CD4-positive, alpha-beta memory T cell (primary cell): ENCODE measurements at regions not wholly inside any gene's neighbourhood (a gene's known extent, or its start where the extent isn't known, plus 50 kb on each side); places are given as distances from the start of the nearest gene placed in this dataset.

Source experiments
- CTCF ChIA-PET: fragments of 350-600 bp; sonication (Branson Sonifier 250); formaldehyde crosslinking; loops from one replicate; lab custom pipeline; 2021; ENCODE audit warnings: inconsistent platforms; ENCODE audit not compliant: partially characterized antibody; lab: Charles Lee
- POLR2A ChIA-PET: fragments of 350-600 bp; sonication (Branson Sonifier 250); formaldehyde crosslinking; loops from one replicate; lab custom pipeline; 2021; ENCODE audit not compliant: partially characterized antibody; lab: Charles Lee
- DNase-seq, 5 donors: peaks; one replicate each; pipeline versions ENCODE4 v3.0.0 to v3.0.0-alpha.2; 2020 to 2022; ENCODE audit warnings: mixed read lengths in 1 of 5
- H3K27ac ChIP-seq: one replicate; pipeline ENCODE4 v1.7.0; 2013; ENCODE audit warnings: low read depth, low read length
- H3K27me3 ChIP-seq: 2 replicates; pipeline ENCODE4 v1.7.0; 2013; ENCODE audit warnings: mild to moderate bottlenecking, low read length, moderate library complexity; ENCODE audit not compliant: insufficient read depth
- H3K36me3 ChIP-seq: 2 replicates; pipeline ENCODE4 v1.7.0; 2013; ENCODE audit warnings: mild to moderate bottlenecking, low read length, moderate library complexity; ENCODE audit not compliant: insufficient read depth
- H3K4me1 ChIP-seq: 2 replicates; pipeline ENCODE4 v1.7.0; 2013; ENCODE audit warnings: mild to moderate bottlenecking, low read length, moderate library complexity; ENCODE audit not compliant: insufficient read depth
- H3K4me3 ChIP-seq, 2 donors: one replicate each; pipeline ENCODE4 v1.7.0; 2013; ENCODE audit warnings: low read length in 2 of 2, mild to moderate bottlenecking in 1 of 2
- H3K9me3 ChIP-seq, 2 donors: one replicate each; pipeline ENCODE4 v1.7.0; 2013; ENCODE audit warnings: low read length in 2 of 2, control low read depth in 1 of 2; ENCODE audit not compliant: control insufficient read depth in 1 of 2
- H3K27ac Mint-ChIP-seq, 7 donors: one replicate each; pipeline ENCODE4 v1.8.0; 2020 to 2021; ENCODE audit warnings: mixed read lengths in 7 of 7, mild to moderate bottlenecking in 6 of 7, inconsistent platforms in 3 of 7, moderate library complexity in 3 of 7
- H3K27me3 Mint-ChIP-seq, 2 donors: one replicate each; pipeline ENCODE4 v1.8.0; 2020 to 2021; ENCODE audit warnings: mixed read lengths in 2 of 2
- H3K36me3 Mint-ChIP-seq, 2 donors: one replicate each; pipeline ENCODE4 v1.8.0; 2020 to 2021; ENCODE audit warnings: mixed read lengths in 2 of 2, inconsistent platforms in 1 of 2, mild to moderate bottlenecking in 1 of 2
- H3K4me1 Mint-ChIP-seq, 4 donors: one replicate each; pipeline ENCODE4 v1.8.0; 2020 to 2021; ENCODE audit warnings: mixed read lengths in 4 of 4, mild to moderate bottlenecking in 1 of 4
- H3K4me3 Mint-ChIP-seq, 8 donors: one replicate each; pipeline ENCODE4 v1.8.0; 2020 to 2021; ENCODE audit warnings: mixed read lengths in 8 of 8, mild to moderate bottlenecking in 7 of 8, moderate library complexity in 6 of 8, inconsistent platforms in 3 of 8
- H3K9me3 Mint-ChIP-seq, 8 donors: one replicate each; pipeline ENCODE4 v1.8.0; 2020 to 2021; ENCODE audit warnings: mixed read lengths in 8 of 8, mild to moderate bottlenecking in 5 of 8, inconsistent platforms in 3 of 8, moderate library complexity in 1 of 8
- intact Hi-C: fragments of 100-400 bp; cut with micrococcal nuclease; formaldehyde crosslinking; loops from one replicate; pipeline ENCODE4 v1.15.1; 2023

DNA sequence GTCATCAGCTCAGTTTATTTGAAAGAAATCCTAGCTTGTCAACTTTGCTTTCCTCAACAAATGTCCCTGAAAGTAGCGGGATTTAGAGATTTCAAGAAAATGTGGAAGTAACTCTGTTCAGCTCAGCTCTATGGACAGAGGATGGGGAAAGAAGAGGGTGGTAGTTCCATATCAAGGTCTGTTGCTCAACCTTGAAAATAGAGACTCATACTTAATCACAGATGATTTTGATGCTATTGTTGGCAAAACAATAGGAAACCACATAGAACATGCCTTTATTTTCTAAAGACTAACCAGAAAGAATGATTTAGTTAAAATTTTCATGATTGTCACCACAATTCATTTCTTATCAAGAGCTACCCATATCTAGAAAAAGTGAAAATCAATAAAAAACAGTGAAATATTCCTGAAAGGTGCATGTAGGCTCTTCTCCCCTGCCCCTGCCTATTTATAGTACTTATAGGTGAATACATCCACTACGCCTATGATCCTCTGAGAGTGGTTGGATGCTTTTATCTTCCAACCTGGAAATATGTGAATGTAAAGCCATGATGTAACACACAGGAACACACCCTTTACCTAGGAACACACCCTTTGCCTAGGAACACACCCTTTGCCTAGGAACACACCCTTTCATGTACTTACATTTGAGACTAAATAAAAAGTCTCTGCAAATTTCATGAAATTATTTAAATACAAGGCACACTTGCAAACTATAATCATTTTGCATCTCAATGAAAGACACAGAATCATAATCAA is 65.8 kb downstream of the ETAA1 start:
- no peaks in the 10 kb centered on the region for H3K9me3 Mint-ChIP-seq
- Histone ChIP-seq H3K27me3 (no peaks in the 10 kb centered on the region), H3K27ac (no peak overlapping the region), H3K9me3 (no peaks in the 10 kb centered on the region), H3K36me3 (no peaks in the 10 kb centered on the region), H3K4me1 (no peaks in the 10 kb centered on the region), H3K4me3 (no peak overlapping the region)
- H3K27ac Mint-ChIP-seq: no peak overlapping the region
- no peak overlapping the region for H3K4me3 Mint-ChIP-seq
- no peak for DNase-seq
- POLR2A ChIA-PET: no interaction called here
- no peaks in the 10 kb centered on the region for H3K36me3 Mint-ChIP-seq
- H3K4me1 Mint-ChIP-seq: no peaks in the 10 kb centered on the region
- peaks cover 0 to 1% of the 10 kb centered on the region in 2 donors for H3K27me3 Mint-ChIP-seq
- CTCF ChIA-PET: interaction anchor here (0.6 kb wide), 1 partner anchor 16 kb away, joined by 3 read pairs; no protein-coding TSS in a partner anchor
- intact Hi-C loops: no loop called here

DNA sequence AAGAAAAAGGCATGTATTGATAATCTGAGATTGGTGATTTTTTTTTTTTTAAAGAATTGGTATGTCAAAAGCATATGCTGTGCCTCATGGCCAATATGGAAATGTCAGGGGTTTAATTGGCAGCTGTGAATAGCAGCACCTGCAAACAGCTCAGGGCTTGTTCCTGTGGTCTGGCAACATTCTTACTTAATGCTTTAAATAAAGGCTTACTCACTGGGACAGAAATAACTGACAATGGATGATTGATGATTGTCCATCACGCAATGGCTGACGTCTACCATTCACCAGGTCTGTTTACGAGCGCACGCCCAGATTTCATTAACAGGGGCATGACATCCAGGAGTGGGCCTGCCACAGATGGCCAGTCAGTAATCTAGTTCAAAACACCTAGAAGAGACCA is 66.7 kb downstream of the ETAA1 start:
- no peak overlapping the region for H3K4me3 Mint-ChIP-seq
- POLR2A ChIA-PET: no interaction called here
- no peaks in the 10 kb centered on the region for H3K4me1 ChIP-seq
- no peak overlapping the region for H3K27ac Mint-ChIP-seq
- no peaks in the 10 kb centered on the region for H3K4me1 Mint-ChIP-seq
- CTCF ChIA-PET: no interaction called here
- no peaks in the 10 kb centered on the region for H3K36me3 ChIP-seq
- no peak for DNase-seq
- no peaks in the 10 kb centered on the region for H3K27me3 ChIP-seq
- H3K9me3 Mint-ChIP-seq: no peaks in the 10 kb centered on the region
- H3K27ac ChIP-seq: no peak overlapping the region
- no peak overlapping the region for H3K4me3 ChIP-seq
- no peaks in the 10 kb centered on the region for H3K9me3 ChIP-seq
- no peaks in the 10 kb centered on the region for H3K27me3 Mint-ChIP-seq
- intact Hi-C loops: no loop called here
- H3K36me3 Mint-ChIP-seq: no peaks in the 10 kb centered on the region

DNA sequence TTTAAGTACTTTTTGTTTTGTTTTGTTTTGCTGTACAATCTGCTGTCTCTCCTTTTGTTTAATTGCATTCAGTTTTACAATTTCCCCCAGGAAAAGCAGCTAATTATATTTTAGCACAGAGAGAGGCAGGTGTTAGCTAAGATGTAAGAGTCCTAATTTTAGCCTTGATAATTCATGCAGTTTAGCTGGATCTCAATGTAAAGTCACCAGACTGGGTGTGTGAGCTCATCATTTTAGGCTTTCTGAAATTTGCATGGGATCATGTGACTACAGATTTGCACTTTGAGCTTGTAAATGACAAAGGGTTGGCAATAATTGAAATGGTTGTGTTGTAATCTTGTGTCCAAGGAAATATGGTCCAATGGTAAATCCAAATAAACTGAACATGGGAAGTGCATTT is 68.5 kb downstream of the ETAA1 start:
- H3K27ac ChIP-seq: no peak overlapping the region
- Mint-ChIP-seq H3K9me3 (no peaks in the 10 kb centered on the region), H3K4me3 (no peak overlapping the region), H3K4me1 (no peaks in the 10 kb centered on the region), H3K36me3 (no peaks in the 10 kb centered on the region), H3K27me3 (no peaks in the 10 kb centered on the region), H3K27ac (no peak overlapping the region)
- H3K27me3 ChIP-seq: no peaks in the 10 kb centered on the region
- ChIA-PET CTCF (no interaction called here), POLR2A (no interaction called here)
- no peak for DNase-seq
- no peaks in the 10 kb centered on the region for H3K4me1 ChIP-seq
- intact Hi-C loops: no loop called here
- no peaks in the 10 kb centered on the region for H3K36me3 ChIP-seq
- no peaks in the 10 kb centered on the region for H3K9me3 ChIP-seq
- H3K4me3 ChIP-seq: no peak overlapping the region

DNA sequence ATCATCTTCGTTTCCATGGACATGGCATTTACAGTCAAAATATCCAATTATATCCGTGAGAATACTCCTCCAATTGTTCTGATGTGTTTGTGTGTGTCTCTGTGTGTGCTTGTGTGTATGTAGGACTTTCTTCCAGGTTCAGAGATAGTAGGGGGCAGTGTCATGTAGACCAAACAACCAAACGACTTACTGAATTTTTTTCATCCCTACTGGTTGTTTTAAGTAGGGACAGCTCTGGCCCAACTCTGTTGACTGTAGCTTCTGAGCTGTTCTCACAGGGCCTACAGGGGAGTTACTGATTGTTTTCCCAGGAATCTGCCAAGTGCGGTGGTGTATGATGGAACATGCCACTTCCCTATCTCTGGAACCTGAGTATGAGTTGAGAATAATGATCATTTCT is 69.6 kb downstream of the ETAA1 start:
- H3K4me1 ChIP-seq: no peaks in the 10 kb centered on the region
- no peak overlapping the region for H3K27ac ChIP-seq
- intact Hi-C loops: no loop called here
- H3K9me3 ChIP-seq: no peaks in the 10 kb centered on the region
- Mint-ChIP-seq H3K36me3 (no peaks in the 10 kb centered on the region), H3K27me3 (no peaks in the 10 kb centered on the region), H3K4me1 (no peaks in the 10 kb centered on the region), H3K27ac (no peak overlapping the region), H3K4me3 (no peak overlapping the region), H3K9me3 (no peaks in the 10 kb centered on the region)
- H3K36me3 ChIP-seq: no peaks in the 10 kb centered on the region
- no peak overlapping the region for H3K4me3 ChIP-seq
- H3K27me3 ChIP-seq: no peaks in the 10 kb centered on the region
- ChIA-PET POLR2A (no interaction called here), CTCF (no interaction called here)
- DNase-seq: no peak

DNA sequence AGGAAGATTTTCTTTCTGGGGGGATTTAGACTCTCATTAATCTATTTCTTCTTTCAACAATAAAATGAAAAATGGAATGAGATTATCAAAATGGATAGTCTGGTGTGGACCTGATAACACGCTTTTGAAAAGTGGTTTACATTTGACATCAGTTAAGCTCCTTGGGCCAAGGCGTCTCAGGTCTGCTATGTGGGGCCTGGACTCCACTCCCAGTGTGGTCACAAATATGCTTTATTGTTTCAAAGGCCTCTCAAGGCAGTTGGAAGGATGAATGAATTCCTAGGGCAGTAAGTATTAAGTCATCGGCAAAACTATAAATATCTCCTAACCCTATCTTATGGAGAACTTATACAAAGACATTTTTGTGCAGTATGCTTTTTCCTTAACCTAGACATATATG is 74.5 kb downstream of the ETAA1 start:
- H3K4me3 ChIP-seq: no peak overlapping the region
- no peaks in the 10 kb centered on the region for H3K27me3 ChIP-seq
- ChIA-PET CTCF (no interaction called here), POLR2A (no interaction called here)
- intact Hi-C loops: no loop called here
- H3K4me1 Mint-ChIP-seq: no peaks in the 10 kb centered on the region
- H3K9me3 Mint-ChIP-seq: peaks cover 0 to 3% (median 0%) of the 10 kb centered on the region in 8 donors
- no peaks in the 10 kb centered on the region for H3K9me3 ChIP-seq
- H3K27me3 Mint-ChIP-seq: peaks cover 0 to 1% of the 10 kb centered on the region in 2 donors
- H3K27ac ChIP-seq: no peak overlapping the region
- no peak overlapping the region for H3K4me3 Mint-ChIP-seq
- no peak overlapping the region for H3K27ac Mint-ChIP-seq
- no peak for DNase-seq
- H3K36me3 ChIP-seq: no peaks in the 10 kb centered on the region
- no peaks in the 10 kb centered on the region for H3K36me3 Mint-ChIP-seq
- no peaks in the 10 kb centered on the region for H3K4me1 ChIP-seq

DNA sequence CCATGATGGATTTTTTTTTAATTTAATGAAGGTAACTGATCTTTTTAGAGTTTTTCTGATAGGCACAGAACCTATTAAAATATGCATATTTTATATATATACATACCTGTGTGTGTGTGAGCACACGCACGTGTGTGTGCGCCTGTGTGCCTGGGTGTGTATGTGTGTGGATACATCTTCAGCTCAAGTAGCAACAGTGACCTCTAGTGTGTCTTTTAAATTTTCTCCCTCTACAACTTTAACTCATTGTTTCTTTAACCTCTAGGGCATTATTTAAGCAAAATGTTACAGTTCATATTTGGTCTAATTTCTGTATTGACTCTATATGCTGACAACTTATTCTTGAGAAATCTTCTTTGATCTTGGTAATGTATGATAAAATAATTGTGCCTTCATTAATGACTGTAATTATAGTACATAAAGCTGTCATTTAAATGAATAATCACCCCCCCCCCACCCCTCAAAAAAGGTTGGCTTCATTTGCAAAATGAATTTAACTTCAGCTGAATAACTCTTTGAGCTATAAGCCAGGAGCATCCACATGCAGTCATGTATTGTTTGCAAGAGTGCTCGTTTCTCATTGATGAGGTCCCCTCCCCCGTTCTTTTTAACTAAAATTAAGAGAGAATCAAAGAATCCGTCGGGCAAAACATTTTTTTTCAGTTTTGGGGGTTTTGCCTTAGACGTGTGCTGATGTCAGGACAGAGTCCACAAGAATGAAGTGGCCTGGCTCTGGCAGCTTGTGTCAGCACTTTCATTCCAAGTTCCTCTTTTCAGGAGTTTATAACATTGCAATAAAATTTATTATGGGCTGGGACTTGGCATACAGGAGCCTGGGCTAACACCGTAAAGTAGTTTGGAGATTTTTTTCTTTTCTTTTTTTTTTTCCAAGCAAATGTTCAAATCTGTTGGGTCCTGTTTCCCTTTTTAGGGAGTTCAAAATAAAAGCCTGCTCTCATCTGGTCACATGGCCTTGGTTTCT is 80.0 kb downstream of the ETAA1 start:
- Histone ChIP-seq H3K27me3 (no peaks in the 10 kb centered on the region), H3K4me3 (no peak overlapping the region), H3K36me3 (no peaks in the 10 kb centered on the region), H3K27ac (no peak overlapping the region), H3K4me1 (no peaks in the 10 kb centered on the region), H3K9me3 (no peaks in the 10 kb centered on the region)
- H3K27me3 Mint-ChIP-seq: peaks cover 5% of the 10 kb centered on the region in 2 donors
- DNase-seq: no peak
- H3K36me3 Mint-ChIP-seq: no peaks in the 10 kb centered on the region
- intact Hi-C loops: no loop called here
- peaks cover 0 to 1% (median 0%) of the 10 kb centered on the region in 4 donors for H3K4me1 Mint-ChIP-seq
- peaks cover 0 to 4% (median 0%) of the 10 kb centered on the region in 8 donors for H3K9me3 Mint-ChIP-seq
- POLR2A ChIA-PET: no interaction called here
- CTCF ChIA-PET: no interaction called here
- H3K27ac Mint-ChIP-seq: no peak overlapping the region
- no peak overlapping the region for H3K4me3 Mint-ChIP-seq

DNA sequence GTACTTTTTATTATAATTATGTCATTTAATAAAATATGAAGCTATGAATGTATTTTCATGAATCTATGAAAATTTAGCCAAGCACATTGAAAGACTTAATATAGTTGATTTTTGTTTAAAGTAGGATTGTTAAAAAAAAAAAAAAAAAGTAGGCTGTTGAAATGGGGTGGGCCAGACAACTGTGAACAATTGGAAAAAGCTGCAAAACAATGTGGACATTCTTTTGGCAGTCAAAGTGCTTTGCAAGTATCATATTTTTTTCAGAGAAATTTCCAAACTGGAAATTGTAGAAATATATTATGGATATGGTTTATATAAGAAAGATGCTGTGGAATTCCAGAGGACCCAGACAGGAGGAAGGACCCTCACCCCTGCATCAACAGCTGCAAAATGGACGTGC is 82.1 kb downstream of the ETAA1 start:
- Histone ChIP-seq H3K27ac (no peak overlapping the region), H3K4me1 (no peaks in the 10 kb centered on the region), H3K9me3 (no peaks in the 10 kb centered on the region), H3K27me3 (no peaks in the 10 kb centered on the region), H3K36me3 (no peaks in the 10 kb centered on the region), H3K4me3 (no peak overlapping the region)
- no peak overlapping the region for H3K27ac Mint-ChIP-seq
- ChIA-PET CTCF (no interaction called here), POLR2A (no interaction called here)
- no peak for DNase-seq
- intact Hi-C loops: no loop called here
- H3K4me3 Mint-ChIP-seq: no peak overlapping the region
- peaks cover 0 to 1% (median 0%) of the 10 kb centered on the region in 4 donors for H3K4me1 Mint-ChIP-seq
- H3K27me3 Mint-ChIP-seq: peaks cover 4 to 5% of the 10 kb centered on the region in 2 donors
- H3K9me3 Mint-ChIP-seq: peaks cover 0 to 4% (median 0%) of the 10 kb centered on the region in 8 donors
- no peaks in the 10 kb centered on the region for H3K36me3 Mint-ChIP-seq
